ENCODE measurements at regions not wholly inside any gene's neighbourhood (a gene's known extent, or its start where the extent isn't known, plus 50 kb on each side); places are given as distances from the start of the nearest gene placed in this dataset.
"Not testable (repeated sequence)": the region's sequence is repeated elsewhere in the genome, so short reads cannot be mapped to it uniquely, and the experiment has no call there.

DNA sequence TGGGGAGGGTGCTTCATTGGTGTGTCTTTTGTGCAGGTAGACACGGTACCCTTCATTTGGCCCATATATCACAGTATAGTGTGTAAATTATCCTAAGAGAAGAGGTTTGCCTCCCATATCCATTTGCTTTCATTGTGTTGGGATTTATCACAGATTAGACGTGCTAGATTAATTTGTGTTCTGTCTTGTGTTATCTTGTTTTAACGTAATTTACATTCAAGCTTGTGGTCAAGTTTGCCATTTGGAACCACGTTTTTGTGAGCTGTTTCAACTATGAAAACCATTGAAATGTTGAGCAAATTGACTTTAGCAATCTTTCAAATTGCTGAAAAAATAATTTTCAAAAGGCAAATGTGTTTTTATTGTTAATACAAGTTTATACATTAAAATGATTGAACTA, 1826.5 kb downstream of the SLITRK5 start:
- ChIA-PET CTCF (no interaction called here), POLR2A (no interaction called here)
- no peak for DNase-seq
- Histone ChIP-seq H3K27ac (ENCODE audit: insufficient read depth in 1 of 2, low read depth in 1 of 2, low read length in 2 of 2, poor library complexity in 1 of 2, severe bottlenecking in 2 of 2) (no peak overlapping the region), H3K27me3 (replicated peaks in 2 of 5; ENCODE audit: control insufficient read depth in 4 of 5, insufficient read depth in 5 of 5, low read length in 4 of 5) (no peaks in the 10 kb centered on the region), H3K9me3 (ENCODE audit: control extremely low read depth in 1 of 5, control insufficient read depth in 4 of 5, insufficient read depth in 2 of 5, low read depth in 1 of 5, low read length in 4 of 5) (no peaks in the 10 kb centered on the region), H3K4me3 (ENCODE audit: control insufficient read depth in 1 of 7, extremely low read depth in 1 of 7, insufficient read depth in 4 of 7, low read depth in 2 of 7, low read length in 6 of 7) (no peak overlapping the region), H3K4me1 (ENCODE audit: control extremely low read depth in 1 of 4, control insufficient read depth in 4 of 4, insufficient read depth in 4 of 4, low read length in 3 of 4) (no peaks in the 10 kb centered on the region), H3K36me3 (ENCODE audit: control insufficient read depth in 4 of 4, insufficient read depth in 4 of 4, low read length in 3 of 4) (no peaks in the 10 kb centered on the region)
- no CpG with 5 or more reads among the region's 4 CpGs for WGBS (ENCODE audit: insufficient coverage)

DNA sequence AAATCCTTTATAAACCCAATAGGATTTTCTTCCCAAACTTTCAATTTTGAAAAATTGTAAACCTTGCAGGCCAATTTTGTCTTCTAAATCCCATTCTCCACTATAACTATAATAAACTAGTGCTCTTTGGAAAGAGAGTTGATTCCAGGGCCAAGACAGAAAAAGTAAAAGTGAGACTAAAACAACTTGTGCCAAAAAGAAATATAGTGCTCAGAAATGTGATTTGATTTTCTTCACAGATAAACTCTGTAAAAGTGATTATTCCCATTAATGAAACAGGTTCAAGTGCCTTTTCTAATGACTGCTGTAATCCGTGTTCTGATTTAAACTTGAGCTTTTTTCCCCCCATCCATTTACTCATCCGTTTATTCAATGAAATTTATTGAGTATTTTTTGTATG, 1831.1 kb downstream of the SLITRK5 start:
- Histone ChIP-seq H3K4me1 (ENCODE audit: control extremely low read depth in 1 of 4, control insufficient read depth in 4 of 4, insufficient read depth in 4 of 4, low read length in 3 of 4) (no peaks in the 10 kb centered on the region), H3K27ac (ENCODE audit: insufficient read depth in 1 of 2, low read depth in 1 of 2, low read length in 2 of 2, poor library complexity in 1 of 2, severe bottlenecking in 2 of 2) (no peak overlapping the region), H3K27me3 (replicated peaks in 2 of 5; ENCODE audit: control insufficient read depth in 4 of 5, insufficient read depth in 5 of 5, low read length in 4 of 5) (no peaks in the 10 kb centered on the region), H3K4me3 (ENCODE audit: control insufficient read depth in 1 of 7, extremely low read depth in 1 of 7, insufficient read depth in 4 of 7, low read depth in 2 of 7, low read length in 6 of 7) (no peak overlapping the region), H3K36me3 (ENCODE audit: control insufficient read depth in 4 of 4, insufficient read depth in 4 of 4, low read length in 3 of 4) (no peaks in the 10 kb centered on the region), H3K9me3 (ENCODE audit: control extremely low read depth in 1 of 5, control insufficient read depth in 4 of 5, insufficient read depth in 2 of 5, low read depth in 1 of 5, low read length in 4 of 5) (no peaks in the 10 kb centered on the region)
- no peak for DNase-seq
- POLR2A ChIA-PET: no interaction called here
- no CpG with 5 or more reads among the region's 2 CpGs for WGBS (ENCODE audit: insufficient coverage)
- CTCF ChIA-PET: no interaction called here

DNA sequence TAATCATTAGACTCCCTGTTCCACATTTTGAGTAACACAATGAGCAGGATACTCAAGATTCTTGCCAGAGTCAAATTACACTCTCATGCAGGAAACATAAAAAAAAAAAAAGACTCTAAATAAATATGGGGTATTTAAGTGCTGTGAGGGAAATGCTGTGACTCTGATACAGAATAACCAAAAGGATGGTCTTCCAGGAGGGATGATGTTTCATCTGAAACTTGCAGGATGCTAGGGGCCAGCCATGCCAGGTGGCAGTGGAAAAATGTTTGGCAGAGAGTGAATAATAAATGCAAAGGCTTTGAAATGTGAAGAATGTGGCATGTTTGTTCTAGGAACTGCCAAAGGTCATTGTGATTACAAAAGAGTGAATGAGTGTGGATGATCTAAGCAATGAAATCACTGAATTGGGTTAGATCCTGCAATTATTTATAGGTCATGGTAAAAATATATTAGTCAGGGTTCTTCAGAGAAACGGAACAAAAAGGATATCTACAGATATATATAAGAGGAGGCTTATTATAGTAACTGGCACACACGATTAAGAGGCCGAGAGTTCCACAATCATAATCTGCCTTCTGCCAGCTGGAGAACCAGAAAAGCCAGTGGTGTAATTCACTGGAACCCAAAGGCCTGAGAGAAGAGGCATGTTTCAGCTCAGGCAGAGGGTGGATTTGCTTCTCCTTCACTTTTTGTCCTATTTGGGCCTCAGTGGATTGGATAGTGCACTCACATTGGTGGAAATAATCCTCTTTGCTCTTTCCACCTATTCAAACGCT, 1832.8 kb upstream of the MIR17HG start:
- no peak overlapping the region for H3K27ac ChIP-seq (ENCODE audit: insufficient read depth in 1 of 2, low read depth in 1 of 2, low read length in 2 of 2, poor library complexity in 1 of 2, severe bottlenecking in 2 of 2)
- no peaks in the 10 kb centered on the region for H3K4me1 ChIP-seq (ENCODE audit: control extremely low read depth in 1 of 4, control insufficient read depth in 4 of 4, insufficient read depth in 4 of 4, low read length in 3 of 4)
- 100% methylated on average over 2 of the region's 4 CpGs for WGBS (ENCODE audit: insufficient coverage)
- H3K4me3 ChIP-seq (ENCODE audit: control insufficient read depth in 1 of 7, extremely low read depth in 1 of 7, insufficient read depth in 4 of 7, low read depth in 2 of 7, low read length in 6 of 7): no peak overlapping the region
- POLR2A ChIA-PET: no interaction called here
- CTCF ChIA-PET: no interaction called here
- H3K27me3 ChIP-seq (replicated peaks in 2 of 5; ENCODE audit: control insufficient read depth in 4 of 5, insufficient read depth in 5 of 5, low read length in 4 of 5): no peaks in the 10 kb centered on the region
- no peak for DNase-seq
- no peaks in the 10 kb centered on the region for H3K9me3 ChIP-seq (ENCODE audit: control extremely low read depth in 1 of 5, control insufficient read depth in 4 of 5, insufficient read depth in 2 of 5, low read depth in 1 of 5, low read length in 4 of 5)
- no peaks in the 10 kb centered on the region for H3K36me3 ChIP-seq (ENCODE audit: control insufficient read depth in 4 of 4, insufficient read depth in 4 of 4, low read length in 3 of 4)

DNA sequence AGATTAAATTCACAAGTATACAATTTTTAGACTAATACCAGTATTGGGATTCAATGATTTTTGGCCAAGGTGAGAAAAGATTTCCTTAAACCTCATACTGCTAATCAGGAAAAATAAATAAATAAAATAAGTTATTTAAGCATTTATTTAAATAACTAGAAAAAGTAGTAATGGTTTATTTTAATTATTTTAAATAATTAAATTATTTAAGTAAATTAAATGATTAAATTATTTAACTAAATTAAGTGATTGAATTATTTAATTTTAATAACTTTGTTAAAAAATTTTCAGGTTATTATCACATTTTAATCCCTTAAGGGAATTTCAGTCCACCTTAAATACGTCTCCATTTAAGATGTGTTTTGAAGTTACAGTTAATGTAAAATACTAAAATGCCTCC, 1831.5 kb upstream of the MIR17HG start:
- Histone ChIP-seq H3K27ac (ENCODE audit: insufficient read depth in 1 of 2, low read depth in 1 of 2, low read length in 2 of 2, poor library complexity in 1 of 2, severe bottlenecking in 2 of 2) (no peak overlapping the region), H3K4me1 (ENCODE audit: control extremely low read depth in 1 of 4, control insufficient read depth in 4 of 4, insufficient read depth in 4 of 4, low read length in 3 of 4) (no peaks in the 10 kb centered on the region), H3K9me3 (ENCODE audit: control extremely low read depth in 1 of 5, control insufficient read depth in 4 of 5, insufficient read depth in 2 of 5, low read depth in 1 of 5, low read length in 4 of 5) (no peaks in the 10 kb centered on the region), H3K4me3 (ENCODE audit: control insufficient read depth in 1 of 7, extremely low read depth in 1 of 7, insufficient read depth in 4 of 7, low read depth in 2 of 7, low read length in 6 of 7) (no peak overlapping the region), H3K36me3 (ENCODE audit: control insufficient read depth in 4 of 4, insufficient read depth in 4 of 4, low read length in 3 of 4) (no peaks in the 10 kb centered on the region), H3K27me3 (replicated peaks in 2 of 5; ENCODE audit: control insufficient read depth in 4 of 5, insufficient read depth in 5 of 5, low read length in 4 of 5) (no peaks in the 10 kb centered on the region)
- WGBS (ENCODE audit: insufficient coverage): no CpG with 5 or more reads among the region's 1 CpG
- ChIA-PET POLR2A (no interaction called here), CTCF (no interaction called here)
- DNase-seq: no peak

DNA sequence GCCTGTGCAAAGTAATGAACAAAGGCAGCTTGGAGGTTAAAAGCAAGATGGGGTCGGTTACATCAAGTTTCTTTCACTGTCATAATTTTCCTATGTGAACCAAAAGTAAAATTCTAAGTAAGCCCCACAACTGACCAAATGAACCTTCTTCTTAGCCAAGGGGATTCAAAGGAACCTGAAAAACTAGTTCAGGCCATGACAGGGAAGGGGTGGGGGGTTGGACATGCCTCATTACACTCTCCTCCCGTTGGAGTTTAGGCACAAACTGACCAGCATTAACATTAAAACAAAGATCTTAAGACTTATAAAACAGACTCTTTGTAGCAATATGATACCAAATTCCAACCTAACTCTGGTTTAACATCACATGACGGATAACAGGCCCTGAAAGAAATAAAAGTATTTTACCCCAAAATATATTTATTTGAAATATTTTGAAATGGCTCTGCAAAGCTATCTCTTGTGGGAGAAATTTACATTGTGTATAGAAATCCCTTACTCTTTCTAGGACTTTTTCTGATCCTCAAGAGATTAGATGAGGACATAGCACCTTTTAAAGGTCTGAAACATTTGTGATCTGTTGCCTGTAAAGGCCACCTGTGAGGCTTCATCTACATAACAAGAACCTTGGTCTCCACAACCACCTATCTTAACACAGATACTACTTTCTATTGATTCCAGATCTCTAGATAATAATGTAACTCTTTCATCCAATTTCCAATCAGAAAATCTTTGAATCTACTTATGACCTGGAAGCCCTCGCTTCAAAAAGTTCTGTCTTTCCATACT, 1829.0 kb upstream of the MIR17HG start:
- DNase-seq: no peak
- POLR2A ChIA-PET: no interaction called here
- no peaks in the 10 kb centered on the region for H3K4me1 ChIP-seq (ENCODE audit: control extremely low read depth in 1 of 4, control insufficient read depth in 4 of 4, insufficient read depth in 4 of 4, low read length in 3 of 4)
- CTCF ChIA-PET: no interaction called here
- 100% methylated on average over 2 of the region's 4 CpGs for WGBS (ENCODE audit: insufficient coverage)
- H3K36me3 ChIP-seq (ENCODE audit: control insufficient read depth in 4 of 4, insufficient read depth in 4 of 4, low read length in 3 of 4): no peaks in the 10 kb centered on the region
- H3K4me3 ChIP-seq (ENCODE audit: control insufficient read depth in 1 of 7, extremely low read depth in 1 of 7, insufficient read depth in 4 of 7, low read depth in 2 of 7, low read length in 6 of 7): no peak overlapping the region
- no peaks in the 10 kb centered on the region for H3K27me3 ChIP-seq (replicated peaks in 2 of 5; ENCODE audit: control insufficient read depth in 4 of 5, insufficient read depth in 5 of 5, low read length in 4 of 5)
- no peaks in the 10 kb centered on the region for H3K9me3 ChIP-seq (ENCODE audit: control extremely low read depth in 1 of 5, control insufficient read depth in 4 of 5, insufficient read depth in 2 of 5, low read depth in 1 of 5, low read length in 4 of 5)
- H3K27ac ChIP-seq (ENCODE audit: insufficient read depth in 1 of 2, low read depth in 1 of 2, low read length in 2 of 2, poor library complexity in 1 of 2, severe bottlenecking in 2 of 2): no peak overlapping the region

DNA sequence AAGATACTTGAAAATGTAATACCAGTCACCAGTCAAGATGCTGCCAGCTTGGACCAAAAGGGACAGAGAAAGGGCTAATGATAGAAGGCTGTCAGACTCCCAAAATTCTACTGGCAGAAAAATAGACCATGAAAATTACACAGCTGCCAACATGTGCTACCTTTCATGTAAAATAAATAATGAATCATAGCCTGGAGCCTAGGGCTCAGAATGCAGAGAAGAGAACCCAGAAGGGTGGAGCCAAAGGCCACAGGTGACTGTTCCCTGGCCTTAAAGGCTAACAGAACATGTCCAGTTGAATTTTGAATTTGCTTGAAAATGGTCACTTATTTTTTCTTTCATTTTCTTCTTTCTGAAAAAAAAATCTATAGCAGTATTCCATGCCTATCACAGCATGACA, 1827.0 kb upstream of the MIR17HG start:
- H3K36me3 ChIP-seq (ENCODE audit: control insufficient read depth in 4 of 4, insufficient read depth in 4 of 4, low read length in 3 of 4): no peaks in the 10 kb centered on the region
- no peak overlapping the region for H3K27ac ChIP-seq (ENCODE audit: insufficient read depth in 1 of 2, low read depth in 1 of 2, low read length in 2 of 2, poor library complexity in 1 of 2, severe bottlenecking in 2 of 2)
- H3K4me3 ChIP-seq (ENCODE audit: control insufficient read depth in 1 of 7, extremely low read depth in 1 of 7, insufficient read depth in 4 of 7, low read depth in 2 of 7, low read length in 6 of 7): no peak overlapping the region
- no peak for DNase-seq
- H3K27me3 ChIP-seq (replicated peaks in 2 of 5; ENCODE audit: control insufficient read depth in 4 of 5, insufficient read depth in 5 of 5, low read length in 4 of 5): no peaks in the 10 kb centered on the region
- ChIA-PET POLR2A (no interaction called here), CTCF (no interaction called here)
- no peaks in the 10 kb centered on the region for H3K4me1 ChIP-seq (ENCODE audit: control extremely low read depth in 1 of 4, control insufficient read depth in 4 of 4, insufficient read depth in 4 of 4, low read length in 3 of 4)
- no peaks in the 10 kb centered on the region for H3K9me3 ChIP-seq (ENCODE audit: control extremely low read depth in 1 of 5, control insufficient read depth in 4 of 5, insufficient read depth in 2 of 5, low read depth in 1 of 5, low read length in 4 of 5)

DNA sequence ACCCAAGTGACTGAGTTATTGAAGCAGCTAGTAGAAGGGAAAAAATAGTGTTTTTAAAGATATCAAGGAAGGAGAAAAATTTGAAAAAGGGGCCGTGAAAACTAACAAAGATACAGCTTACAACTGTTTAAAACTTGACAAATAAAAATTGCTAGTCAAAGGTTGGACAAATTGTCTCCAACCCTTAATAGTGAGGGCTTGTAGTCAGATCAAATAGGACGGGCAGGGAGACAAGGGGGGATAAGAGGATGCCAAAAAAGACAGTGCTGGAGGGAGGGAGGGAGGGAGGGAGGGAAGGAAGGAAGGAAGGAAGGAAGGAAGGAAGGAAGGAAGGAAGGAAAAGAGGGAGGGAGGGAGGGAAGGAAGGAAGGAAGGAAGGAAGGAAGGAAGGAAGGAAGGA, 1825.8 kb upstream of the MIR17HG start:
- H3K4me1 ChIP-seq (ENCODE audit: control extremely low read depth in 1 of 4, control insufficient read depth in 4 of 4, insufficient read depth in 4 of 4, low read length in 3 of 4); H3K4me3 ChIP-seq (ENCODE audit: control insufficient read depth in 1 of 7, extremely low read depth in 1 of 7, insufficient read depth in 4 of 7, low read depth in 2 of 7, low read length in 6 of 7); H3K27ac ChIP-seq (ENCODE audit: insufficient read depth in 1 of 2, low read depth in 1 of 2, low read length in 2 of 2, poor library complexity in 1 of 2, severe bottlenecking in 2 of 2); DNase-seq; CTCF ChIA-PET; POLR2A ChIA-PET; H3K27me3 ChIP-seq (replicated peaks in 2 of 5; ENCODE audit: control insufficient read depth in 4 of 5, insufficient read depth in 5 of 5, low read length in 4 of 5); H3K9me3 ChIP-seq (ENCODE audit: control extremely low read depth in 1 of 5, control insufficient read depth in 4 of 5, insufficient read depth in 2 of 5, low read depth in 1 of 5, low read length in 4 of 5); H3K36me3 ChIP-seq (ENCODE audit: control insufficient read depth in 4 of 4, insufficient read depth in 4 of 4, low read length in 3 of 4): not testable (repeated sequence)
- WGBS (ENCODE audit: insufficient coverage): no CpG with 5 or more reads among the region's 2 CpGs
